Tibial nerve (tissue), 3 donors: ENCODE measurements at regions not wholly inside any gene's neighbourhood (a gene's known extent, or its start where the extent isn't known, plus 50 kb on each side); places are given as distances from the start of the nearest gene placed in this dataset.

ENCODE experiments used
- POLR2A ChIP-seq, 2 donors: fragments of 450-650 bp; IDR thresholded peaks; one replicate each; pipeline ENCODE4 v1.6.1; 2017; ENCODE audit warnings: antibody characterized with exemption in 2 of 2, mild to moderate bottlenecking in 2 of 2, moderate library complexity in 2 of 2
- TF ChIP-seq, protein P1 (sequence below), 5 experiments: fragments of 200-600 bp in 3 of 5; fragments of 450-650 bp in 2 of 5; sonication (generic) in 3 of 5; IDR thresholded peaks; one replicate each; pipeline ENCODE4 v1.5.1; 2016 to 2019; ENCODE audit warnings: antibody characterized with exemption in 5 of 5, mild to moderate bottlenecking in 3 of 5, moderate library complexity in 2 of 5

DNA sequence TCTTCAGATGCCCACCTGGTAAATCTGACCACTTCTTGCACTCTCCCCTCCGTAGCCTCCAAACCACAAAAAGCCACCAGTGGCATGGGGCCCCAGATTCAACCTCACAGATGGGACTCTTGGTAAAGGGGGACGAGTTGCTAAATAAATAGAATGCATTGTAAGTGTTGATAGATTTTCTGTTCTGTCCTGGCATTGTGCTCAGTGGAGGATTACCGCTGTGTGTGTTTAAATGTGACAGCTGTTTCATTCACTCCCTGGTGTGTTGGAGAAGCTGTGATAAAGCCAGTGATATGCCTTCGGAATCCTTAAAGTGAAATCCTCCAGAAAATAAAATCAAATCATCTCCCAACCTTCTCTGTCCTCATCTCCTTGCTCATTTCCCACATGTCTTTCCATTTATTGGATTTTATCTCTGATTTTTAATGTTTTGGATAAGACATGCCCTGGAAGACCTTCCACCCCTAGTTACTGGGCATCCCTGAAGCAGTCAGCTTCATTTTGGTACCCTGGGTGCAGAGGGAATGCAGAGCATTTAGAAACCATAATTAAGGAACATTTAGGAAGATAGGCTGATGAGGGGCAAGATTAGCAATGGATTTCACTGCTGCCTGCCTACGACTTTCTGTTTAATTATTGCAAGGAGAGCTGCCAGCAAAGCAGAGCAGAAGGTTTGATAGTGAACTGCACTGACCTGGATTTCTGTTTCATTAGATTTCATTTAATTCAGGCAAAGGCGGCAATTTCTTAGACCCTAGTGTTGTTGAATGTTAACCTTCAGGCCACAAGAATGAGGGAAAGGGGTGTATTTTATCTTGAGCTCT, 460.9 kb upstream of the KIRREL3 start:
- no peak for TF ChIP-seq POLR2A (IDR thresholded peaks at IDR 0.05)
- TF ChIP-seq, protein P1, sequence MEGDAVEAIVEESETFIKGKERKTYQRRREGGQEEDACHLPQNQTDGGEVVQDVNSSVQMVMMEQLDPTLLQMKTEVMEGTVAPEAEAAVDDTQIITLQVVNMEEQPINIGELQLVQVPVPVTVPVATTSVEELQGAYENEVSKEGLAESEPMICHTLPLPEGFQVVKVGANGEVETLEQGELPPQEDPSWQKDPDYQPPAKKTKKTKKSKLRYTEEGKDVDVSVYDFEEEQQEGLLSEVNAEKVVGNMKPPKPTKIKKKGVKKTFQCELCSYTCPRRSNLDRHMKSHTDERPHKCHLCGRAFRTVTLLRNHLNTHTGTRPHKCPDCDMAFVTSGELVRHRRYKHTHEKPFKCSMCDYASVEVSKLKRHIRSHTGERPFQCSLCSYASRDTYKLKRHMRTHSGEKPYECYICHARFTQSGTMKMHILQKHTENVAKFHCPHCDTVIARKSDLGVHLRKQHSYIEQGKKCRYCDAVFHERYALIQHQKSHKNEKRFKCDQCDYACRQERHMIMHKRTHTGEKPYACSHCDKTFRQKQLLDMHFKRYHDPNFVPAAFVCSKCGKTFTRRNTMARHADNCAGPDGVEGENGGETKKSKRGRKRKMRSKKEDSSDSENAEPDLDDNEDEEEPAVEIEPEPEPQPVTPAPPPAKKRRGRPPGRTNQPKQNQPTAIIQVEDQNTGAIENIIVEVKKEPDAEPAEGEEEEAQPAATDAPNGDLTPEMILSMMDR (IDR thresholded peaks at IDR 0.05): no peak
